Liver (tissue), 3 donors: ENCODE measurements at regions not wholly inside any gene's neighbourhood (a gene's known extent, or its start where the extent isn't known, plus 50 kb on each side); places are given as distances from the start of the nearest gene placed in this dataset.

Source experiments
- FOXA2 ChIP-seq: IDR thresholded peaks from 2 replicates; pipeline ENCODE4 v1.6.1; 2016; ENCODE audit warnings: antibody characterized with exemption
- JUND ChIP-seq, 2 donors: IDR thresholded peaks; 2 replicates each; pipeline ENCODE4 v1.6.1; 2016; ENCODE audit warnings: antibody characterized with exemption in 2 of 2
- MAX ChIP-seq: IDR thresholded peaks from 2 replicates; pipeline ENCODE4 v1.6.1; 2016; ENCODE audit warnings: antibody characterized with exemption
- NR2F2 ChIP-seq: IDR thresholded peaks from 2 replicates; pipeline ENCODE4 v1.6.1; 2016; ENCODE audit warnings: antibody characterized with exemption
- RAD21 ChIP-seq, 2 donors: IDR thresholded peaks; 2 replicates each; pipeline ENCODE4 v1.6.1; 2016; ENCODE audit warnings: antibody characterized with exemption in 2 of 2, mild to moderate bottlenecking in 2 of 2
- SP1 ChIP-seq: IDR thresholded peaks from 2 replicates; pipeline ENCODE4 v1.6.1; 2018; ENCODE audit warnings: antibody characterized with exemption, mild to moderate bottlenecking
- TAF1 ChIP-seq: conservative IDR thresholded peaks from 2 replicates; pipeline ENCODE4 v1.6.1; 2016; ENCODE audit warnings: antibody characterized with exemption, mild to moderate bottlenecking
- YY1 ChIP-seq: IDR thresholded peaks from 2 replicates; pipeline ENCODE4 v1.6.1; 2016; ENCODE audit warnings: antibody characterized with exemption, mild to moderate bottlenecking
- TF ChIP-seq, protein P1 (sequence below): fragments of 150-350 bp; IDR thresholded peaks from 2 replicates; pipeline ENCODE4 v1.5.1; 2017; ENCODE audit warnings: improper control_type of control experiment, low read depth, low read length; ENCODE audit not compliant: missing input control
- donor health status: healthy.
- donor health status: healthy.

- TF ChIP-seq, protein P1, sequence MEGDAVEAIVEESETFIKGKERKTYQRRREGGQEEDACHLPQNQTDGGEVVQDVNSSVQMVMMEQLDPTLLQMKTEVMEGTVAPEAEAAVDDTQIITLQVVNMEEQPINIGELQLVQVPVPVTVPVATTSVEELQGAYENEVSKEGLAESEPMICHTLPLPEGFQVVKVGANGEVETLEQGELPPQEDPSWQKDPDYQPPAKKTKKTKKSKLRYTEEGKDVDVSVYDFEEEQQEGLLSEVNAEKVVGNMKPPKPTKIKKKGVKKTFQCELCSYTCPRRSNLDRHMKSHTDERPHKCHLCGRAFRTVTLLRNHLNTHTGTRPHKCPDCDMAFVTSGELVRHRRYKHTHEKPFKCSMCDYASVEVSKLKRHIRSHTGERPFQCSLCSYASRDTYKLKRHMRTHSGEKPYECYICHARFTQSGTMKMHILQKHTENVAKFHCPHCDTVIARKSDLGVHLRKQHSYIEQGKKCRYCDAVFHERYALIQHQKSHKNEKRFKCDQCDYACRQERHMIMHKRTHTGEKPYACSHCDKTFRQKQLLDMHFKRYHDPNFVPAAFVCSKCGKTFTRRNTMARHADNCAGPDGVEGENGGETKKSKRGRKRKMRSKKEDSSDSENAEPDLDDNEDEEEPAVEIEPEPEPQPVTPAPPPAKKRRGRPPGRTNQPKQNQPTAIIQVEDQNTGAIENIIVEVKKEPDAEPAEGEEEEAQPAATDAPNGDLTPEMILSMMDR: peak; percentile 77
- no peak for TF ChIP-seq FOXA2
- TF ChIP-seq RAD21 (IDR thresholded peaks at IDR 0.05): peak; percentile 69 to 82
- no peak for TF ChIP-seq MAX
- TF ChIP-seq YY1: no peak
- no peak for TF ChIP-seq TAF1
- TF ChIP-seq SP1: no peak
- TF ChIP-seq JUND (IDR thresholded peaks at IDR 0.05): no peak
- no peak for TF ChIP-seq NR2F2
These were observed 115.5 kb upstream of the GNAI1 start for GRCh38 chr7:80018941-80019808.
